ENCODE measurements at regions not wholly inside any gene's neighbourhood (a gene's known extent, or its start where the extent isn't known, plus 50 kb on each side); places are given as distances from the start of the nearest gene placed in this dataset.

GRCh38 chr6:128719786-128720185, 163.2 kb upstream of the LAMA2 start:
- H3K27ac ChIP-seq (ENCODE audit: low read depth in 1 of 2, low read length in 2 of 2), result no peak overlapping the region
- H3K36me3 ChIP-seq (ENCODE audit: insufficient read depth, low read length), result no peaks in the 10 kb centered on the region
- intact Hi-C loops (cut with DNase I, micrococcal nuclease), result loop anchor here in 1 of 2 experiments (10.0 kb wide), 2 partner anchors 1255 kb away; no protein-coding TSS in a partner anchor
- H3K36me3 Mint-ChIP-seq (ENCODE audit: low read depth), result no peaks in the 10 kb centered on the region
- POLR2A ChIA-PET, result no interaction called here
- TF ChIP-seq CTCF (IDR thresholded peaks at IDR 0.05), result no peak
- CTCF ChIA-PET, result no interaction called here
- H3K4me1 ChIP-seq (ENCODE audit: insufficient read depth, low read length), result no peaks in the 10 kb centered on the region
- H3K27ac Mint-ChIP-seq, result no peak overlapping the region
- no peak overlapping the region for H3K4me3 ChIP-seq (ENCODE audit: low read length)
- peaks cover 0 to 11% of the 10 kb centered on the region in 2 experiments for H3K27me3 ChIP-seq (ENCODE audit: control insufficient read depth in 1 of 2, insufficient read depth in 2 of 2, low read length in 2 of 2)
- no peak for ATAC-seq (ENCODE audit: poor library complexity)
- no peak for DNase-seq
- no peaks in the 10 kb centered on the region for H3K4me1 Mint-ChIP-seq (ENCODE audit: low read depth)
- no peaks in the 10 kb centered on the region for H3K9me3 ChIP-seq (ENCODE audit: control insufficient read depth in 1 of 2, insufficient read depth in 1 of 2, low read length in 2 of 2)
- H3K4me3 Mint-ChIP-seq, result no peak overlapping the region
- H3K9me3 Mint-ChIP-seq, result no peaks in the 10 kb centered on the region
- peaks cover 33% of the 10 kb centered on the region for H3K27me3 Mint-ChIP-seq

- H3K36me3 ChIP-seq (ENCODE audit: insufficient read depth, low read length), result no peaks in the 10 kb centered on the region
- H3K27me3 ChIP-seq (ENCODE audit: control insufficient read depth in 1 of 2, insufficient read depth in 2 of 2, low read length in 2 of 2), result no peaks in the 10 kb centered on the region
- no peak overlapping the region for H3K27ac ChIP-seq (ENCODE audit: low read depth in 1 of 2, low read length in 2 of 2)
- Mint-ChIP-seq H3K4me1 (ENCODE audit: low read depth) (no peaks in the 10 kb centered on the region), H3K9me3 (no peaks in the 10 kb centered on the region), H3K4me3 (no peak overlapping the region), H3K27ac (no peak overlapping the region), H3K27me3 (peaks cover 33% of the 10 kb centered on the region), H3K36me3 (ENCODE audit: low read depth) (no peaks in the 10 kb centered on the region)
- H3K4me3 ChIP-seq (ENCODE audit: low read length), result no peak overlapping the region
- DNase-seq (no peak), ATAC-seq (ENCODE audit: poor library complexity) (no peak)
- no peak for TF ChIP-seq CTCF (IDR thresholded peaks at IDR 0.05)
- intact Hi-C loops (cut with DNase I, micrococcal nuclease), result no loop called here
- H3K9me3 ChIP-seq (ENCODE audit: control insufficient read depth in 1 of 2, insufficient read depth in 1 of 2, low read length in 2 of 2), result no peaks in the 10 kb centered on the region
- ChIA-PET POLR2A (no interaction called here), CTCF (no interaction called here)
- H3K4me1 ChIP-seq (ENCODE audit: insufficient read depth, low read length), result no peaks in the 10 kb centered on the region
Measured at GRCh38 chr6:128713461-128713860, 169.5 kb upstream of the LAMA2 start.

- Histone ChIP-seq H3K9me3 (ENCODE audit: control insufficient read depth in 1 of 2, insufficient read depth in 1 of 2, low read length in 2 of 2) (no peaks in the 10 kb centered on the region), H3K27ac (ENCODE audit: low read depth in 1 of 2, low read length in 2 of 2) (no peak overlapping the region), H3K4me3 (ENCODE audit: low read length) (no peak overlapping the region), H3K27me3 (ENCODE audit: control insufficient read depth in 1 of 2, insufficient read depth in 2 of 2, low read length in 2 of 2) (no peaks in the 10 kb centered on the region), H3K4me1 (ENCODE audit: insufficient read depth, low read length) (no peaks in the 10 kb centered on the region), H3K36me3 (ENCODE audit: insufficient read depth, low read length) (no peaks in the 10 kb centered on the region)
- Mint-ChIP-seq H3K4me3 (no peak overlapping the region), H3K9me3 (no peaks in the 10 kb centered on the region), H3K4me1 (ENCODE audit: low read depth) (no peaks in the 10 kb centered on the region), H3K27ac (no peak overlapping the region), H3K27me3 (peaks cover 33% of the 10 kb centered on the region), H3K36me3 (ENCODE audit: low read depth) (no peaks in the 10 kb centered on the region)
- CTCF ChIA-PET, result no interaction called here
- no peak for DNase-seq
- POLR2A ChIA-PET, result no interaction called here
- ATAC-seq (ENCODE audit: poor library complexity), result no peak
- no peak for TF ChIP-seq CTCF (IDR thresholded peaks at IDR 0.05)
- intact Hi-C loops (cut with DNase I, micrococcal nuclease), result no loop called here
Measured at GRCh38 chr6:128712898-128713297, 170.0 kb upstream of the LAMA2 start.

Data from CD4-positive, alpha-beta T cell (primary cell).